Heart right ventricle (tissue), 16 donors: ENCODE measurements at regions not wholly inside any gene's neighbourhood (a gene's known extent, or its start where the extent isn't known, plus 50 kb on each side); places are given as distances from the start of the nearest gene placed in this dataset.

Experiments used
- ATAC-seq, 8 donors: fragments of 200-7000 bp; cut with Tn5 transposase; one replicate each; pipeline ENCODE4 v1.9.1; 2020; ENCODE audit warnings: mild to moderate bottlenecking in 8 of 8, moderate library complexity in 8 of 8, moderate number of reproducible peaks in 1 of 8
- DNase-seq, 2 donors: peaks; one replicate each; pipeline ENCODE4 v3.0.0-alpha.2; 2020
- H3K27ac ChIP-seq, 10 donors: fragments of 200-600 bp; sonication (generic) in 2 of 10; one replicate each; pipeline versions ENCODE4 v1.5.0 to v1.8.0; 2020 to 2022; ENCODE audit warnings: mild to moderate bottlenecking in 3 of 10
- H3K27me3 ChIP-seq, 7 donors: fragments of 200-600 bp; one replicate each; pipeline ENCODE4 v1.8.0; 2021 to 2022; ENCODE audit warnings: mild to moderate bottlenecking in 2 of 7
- H3K36me3 ChIP-seq, 9 donors: fragments of 200-600 bp; sonication (generic) in 1 of 9; one replicate each; pipeline versions ENCODE4 v1.5.0 to v1.8.0; 2020 to 2022; ENCODE audit warnings: mild to moderate bottlenecking in 2 of 9
- H3K4me1 ChIP-seq, 9 donors: fragments of 200-600 bp; sonication (generic) in 1 of 9; one replicate each; pipeline versions ENCODE4 v1.5.0 to v1.8.0; 2020 to 2022; ENCODE audit warnings: mild to moderate bottlenecking in 4 of 9
- H3K4me3 ChIP-seq, 10 donors: fragments of 200-600 bp; sonication (generic) in 2 of 10; one replicate each; pipeline versions ENCODE4 v1.5.0 to v1.8.0; 2020 to 2022; ENCODE audit warnings: mild to moderate bottlenecking in 7 of 10, moderate library complexity in 2 of 10
- H3K9me3 ChIP-seq, 11 donors: fragments of 200-600 bp in 10 of 11; sonication (generic) in 2 of 11; one replicate each; pipeline versions ENCODE4 v1.5.0 to v1.8.0; 2013 to 2022; ENCODE audit warnings: mild to moderate bottlenecking in 2 of 11, control low read depth in 1 of 11, moderate library complexity in 1 of 11
- CTCF ChIP-seq, 9 donors: fragments of 200-600 bp; sonication (generic) in 2 of 9; IDR thresholded peaks; one replicate each; pipeline versions ENCODE4 v1.5.0 to v1.8.0; 2021 to 2022; ENCODE audit warnings: antibody characterized with exemption in 9 of 9, mild to moderate bottlenecking in 5 of 9, moderate library complexity in 1 of 9
- WGBS, 2 donors: extraction: QIAGEN DNeasy Blood & Tissue Kit; methylation state at CpG; one replicate each; pipeline ENCODE4 v1.1.7; 2013; ENCODE audit warnings: inconsistent platforms in 1 of 2; 5-methylcytosine and 5-hydroxymethylcytosine counted together
- intact Hi-C, 10 donors: fragments of 100-400 bp; cut with DNase I; formaldehyde crosslinking; loops; one replicate each; pipeline versions ENCODE4 v1.11.1 to v1.14.2; 2022
- donor health status: Arrhythmogenic right ventricular cardiomyopathy.
- donor health status: ischemic (EF 13 %, LVEDD 7.1; RV severe dilation, severe dysfunction).
- donor health status: healthy with polysubstance abuse.
- donor health status: DM: no; HTN: yes; CAD: no.
- donor health status: DM: no; HTN: no; CAD: no.
- donor health status: ischemic (EF 25% LVEDD 6.9; RV normal size, moderate dysfunction).
- donor health status: ischemic (EF 25% LVEDD 5.7; RV mildly dilated, moderate dysfunction).
- donor health status: healthy.
- donor health status: DM: yes; HTN: yes; CAD: no.
- donor health status: Ischemic cardiomyopathy.
- donor health status: ischemic (EF 35%, LVEDD 5.7; RV mildly dilated, moderate dysfunction).
- donor health status: nonischemic (EF 11% LVEDD 7.7; RV severe dilation, severe dysfunction).
- donor health status: DM: yes; HTN: yes; CAD: no.
- donor health status: PGD.
- donor health status: ischemic (EF 29% LVEDD 5.4; RV normal size, mild dysfunction).
- donor health status: nonischemic (EF 23%, LVEDD 6.1; RV moderate dilation, normal function).

- Histone ChIP-seq H3K27ac (no peak overlapping the region), H3K4me3 (no peak overlapping the region), H3K9me3 (peaks cover 0 to 30% (median 0%) of the 10 kb centered on the region in 11 donors), H3K27me3 (no peaks in the 10 kb centered on the region), H3K36me3 (no peaks in the 10 kb centered on the region), H3K4me1 (no peaks in the 10 kb centered on the region)
- intact Hi-C loops, result no loop called here
- no peak for TF ChIP-seq CTCF (IDR thresholded peaks at IDR 0.05)
- DNase-seq, result no peak
- 88% methylated on average over 6 of the region's 6 CpGs for WGBS, 2 donors
- no peak for ATAC-seq
Measured at GRCh38 chr10:111956841-111957240, 226.7 kb downstream of the GPAM start.

- peaks cover 0 to 5% (median 0%) of the 10 kb centered on the region in 11 donors for H3K9me3 ChIP-seq
- no peak for TF ChIP-seq CTCF (IDR thresholded peaks at IDR 0.05)
- no peak overlapping the region for H3K4me3 ChIP-seq
- peaks cover 0 to 8% (median 0%) of the 10 kb centered on the region in 7 donors for H3K27me3 ChIP-seq
- no peak for ATAC-seq
- H3K36me3 ChIP-seq, result no peaks in the 10 kb centered on the region
- no peak overlapping the region for H3K27ac ChIP-seq
- DNase-seq, result no peak
- intact Hi-C loops, result no loop called here
- WGBS, 2 donors, result 76 to 82% methylated on average over 5 of the region's 5 CpGs
- no peaks in the 10 kb centered on the region for H3K4me1 ChIP-seq
Measured at GRCh38 chr10:111962951-111963350, 220.6 kb downstream of the GPAM start.

- WGBS, 2 donors, result 63 to 66% methylated on average over 1 of the region's 1 CpG
- no peaks in the 10 kb centered on the region for H3K4me1 ChIP-seq
Measured at GRCh38 chr10:111967116-111967515, 216.4 kb downstream of the GPAM start.

GRCh38 chr10:111967547-111967946 is 216.0 kb downstream of the GPAM start:
- intact Hi-C loops, result no loop called here
- TF ChIP-seq CTCF (IDR thresholded peaks at IDR 0.05), result no peak
- WGBS, 2 donors, result 90 to 96% methylated on average over 2 of the region's 2 CpGs
- H3K4me3 ChIP-seq, result no peak overlapping the region
- no peaks in the 10 kb centered on the region for H3K4me1 ChIP-seq
- no peaks in the 10 kb centered on the region for H3K36me3 ChIP-seq
- DNase-seq, result no peak
- H3K9me3 ChIP-seq, result peaks cover 0 to 5% (median 0%) of the 10 kb centered on the region in 11 donors
- H3K27me3 ChIP-seq, result peaks cover 0 to 8% (median 0%) of the 10 kb centered on the region in 7 donors
- H3K27ac ChIP-seq, result no peak overlapping the region
- ATAC-seq, result no peak

More at GRCh38 chr10:111967116-111967515, 216.4 kb downstream of the GPAM start:
- H3K9me3 ChIP-seq, result peaks cover 0 to 5% (median 0%) of the 10 kb centered on the region in 11 donors
- ATAC-seq, result no peak
- H3K27ac ChIP-seq, result no peak overlapping the region
- DNase-seq, result no peak
- no peak for TF ChIP-seq CTCF (IDR thresholded peaks at IDR 0.05)
- H3K36me3 ChIP-seq, result no peaks in the 10 kb centered on the region
- intact Hi-C loops, result no loop called here
- H3K27me3 ChIP-seq, result peaks cover 0 to 8% (median 0%) of the 10 kb centered on the region in 7 donors
- no peak overlapping the region for H3K4me3 ChIP-seq
